ENCODE measurements at regions not wholly inside any gene's neighbourhood (a gene's known extent, or its start where the extent isn't known, plus 50 kb on each side); places are given as distances from the start of the nearest gene placed in this dataset.

DNA sequence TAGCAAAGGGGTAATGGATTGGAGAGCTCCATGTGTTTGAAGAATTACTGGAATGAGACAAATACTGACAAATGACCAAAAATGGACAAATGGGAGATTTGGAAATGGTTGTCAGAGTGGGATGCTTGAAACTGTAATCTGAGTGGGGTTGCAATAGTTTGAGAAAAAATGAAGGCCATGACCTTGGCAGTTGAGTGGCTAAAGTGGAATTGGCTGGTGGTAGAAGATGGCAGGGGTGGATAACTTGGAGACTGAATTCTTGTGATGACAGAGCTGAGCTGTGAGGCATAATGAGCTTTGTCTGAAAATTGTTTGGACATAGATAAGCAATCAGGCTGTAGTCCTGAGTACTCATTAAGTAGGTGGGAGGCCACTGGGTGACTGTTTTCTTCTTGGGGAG, 222.5 kb upstream of the PRICKLE1 start:
- no peak overlapping the region for H3K27ac ChIP-seq (ENCODE audit: low read length)
- H3K4me3 ChIP-seq (ENCODE audit: low read length): no peak overlapping the region
- H3K27me3 ChIP-seq (ENCODE audit: control insufficient read depth, insufficient read depth, low read length): no peaks in the 10 kb centered on the region; the same call in 1 of the 2 replicates
- no peaks in the 10 kb centered on the region for H3K4me1 ChIP-seq (ENCODE audit: control insufficient read depth, insufficient read depth, low read length)
- H3K36me3 ChIP-seq (ENCODE audit: control insufficient read depth, insufficient read depth, low read length): no peaks in the 10 kb centered on the region
- no peaks in the 10 kb centered on the region for H3K9me3 ChIP-seq (ENCODE audit: control insufficient read depth, insufficient read depth, low read length)
- DNase-seq (ENCODE audit: low read depth, low spot score): no peak

DNA sequence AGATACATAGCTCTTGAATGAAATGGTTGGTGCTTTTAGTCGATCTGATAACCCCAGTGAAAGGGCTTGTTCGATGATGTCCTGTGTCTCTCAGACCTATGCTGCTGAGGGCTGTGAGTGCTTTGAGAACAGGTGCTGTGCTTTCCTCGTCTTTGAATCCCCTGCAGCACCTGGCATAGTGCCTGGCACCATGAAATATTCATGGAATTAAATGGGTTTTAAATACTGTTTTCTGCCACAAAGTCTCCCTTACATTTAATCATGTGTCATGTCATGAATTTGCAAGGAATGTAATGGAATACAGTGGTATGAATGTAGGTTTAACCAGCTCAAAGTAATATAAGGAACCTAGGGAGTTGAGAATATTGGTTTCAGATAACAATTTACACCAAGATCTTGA, 220.5 kb upstream of the PRICKLE1 start:
- no peaks in the 10 kb centered on the region; the same call in 1 of the 2 replicates for H3K27me3 ChIP-seq (ENCODE audit: control insufficient read depth, insufficient read depth, low read length)
- WGBS (ENCODE audit: insufficient coverage, insufficient read length): no CpG with 5 or more reads among the region's 3 CpGs
- DNase-seq (ENCODE audit: low read depth, low spot score): no peak

DNA sequence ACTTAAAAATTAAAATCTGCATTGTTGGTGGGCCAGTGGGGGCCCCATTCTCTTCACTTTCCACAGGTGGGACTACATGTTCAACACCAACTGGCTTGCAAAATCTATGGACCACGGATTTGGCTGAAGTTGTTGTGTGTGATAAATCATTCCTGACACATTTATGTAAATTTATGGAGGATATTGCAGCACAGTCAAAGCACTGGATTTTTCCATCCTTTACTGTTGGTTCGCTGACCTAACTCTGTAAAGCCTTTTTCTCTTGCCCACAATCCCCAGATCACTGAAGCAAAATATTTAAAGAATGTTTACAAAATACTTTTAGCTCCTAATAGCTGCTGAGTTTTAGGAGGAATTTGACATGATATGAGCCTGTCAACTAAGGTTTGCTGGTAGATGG, 219.7 kb upstream of the PRICKLE1 start:
- no peaks in the 10 kb centered on the region; the same call in 1 of the 2 replicates for H3K27me3 ChIP-seq (ENCODE audit: control insufficient read depth, insufficient read depth, low read length)
- no peaks in the 10 kb centered on the region for H3K4me1 ChIP-seq (ENCODE audit: control insufficient read depth, insufficient read depth, low read length)
- no peak overlapping the region for H3K27ac ChIP-seq (ENCODE audit: low read length)
- no CpG with 5 or more reads among the region's 2 CpGs for WGBS (ENCODE audit: insufficient coverage, insufficient read length)
- no peaks in the 10 kb centered on the region for H3K36me3 ChIP-seq (ENCODE audit: control insufficient read depth, insufficient read depth, low read length)
- no peak for DNase-seq (ENCODE audit: low read depth, low spot score)
- H3K9me3 ChIP-seq (ENCODE audit: control insufficient read depth, insufficient read depth, low read length): no peaks in the 10 kb centered on the region
- H3K4me3 ChIP-seq (ENCODE audit: low read length): no peak overlapping the region

More for the DNA sequence above, 220.5 kb upstream of the PRICKLE1 start:
- Histone ChIP-seq H3K4me1 (ENCODE audit: control insufficient read depth, insufficient read depth, low read length) (no peaks in the 10 kb centered on the region), H3K36me3 (ENCODE audit: control insufficient read depth, insufficient read depth, low read length) (no peaks in the 10 kb centered on the region), H3K27ac (ENCODE audit: low read length) (no peak overlapping the region), H3K9me3 (ENCODE audit: control insufficient read depth, insufficient read depth, low read length) (no peaks in the 10 kb centered on the region), H3K4me3 (ENCODE audit: low read length) (no peak overlapping the region)

DNA sequence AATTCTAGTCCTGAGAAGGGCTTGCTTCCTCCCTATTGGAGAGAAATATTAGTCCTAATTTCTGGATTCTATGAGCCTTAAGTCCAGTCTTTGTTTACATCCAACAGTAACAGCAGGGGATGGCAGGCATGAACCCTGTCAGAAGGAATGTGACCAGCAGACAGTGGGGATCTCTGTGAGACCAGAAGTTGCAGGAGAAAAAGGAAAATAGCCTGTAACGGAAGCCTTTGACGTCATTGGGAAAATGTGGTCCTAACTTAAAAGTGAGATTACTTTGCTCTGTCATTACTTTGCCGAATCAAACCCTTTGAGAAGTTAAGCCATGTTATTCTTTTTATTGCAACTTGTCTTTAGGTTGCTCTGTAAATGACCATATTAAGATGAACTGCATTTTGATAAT, 218.2 kb upstream of the PRICKLE1 start:
- H3K4me3 ChIP-seq (ENCODE audit: low read length): no peak overlapping the region
- no peaks in the 10 kb centered on the region for H3K9me3 ChIP-seq (ENCODE audit: control insufficient read depth, insufficient read depth, low read length)
- no peak overlapping the region for H3K27ac ChIP-seq (ENCODE audit: low read length)
- no peaks in the 10 kb centered on the region for H3K27me3 ChIP-seq (ENCODE audit: control insufficient read depth, insufficient read depth, low read length)
- H3K36me3 ChIP-seq (ENCODE audit: control insufficient read depth, insufficient read depth, low read length): no peaks in the 10 kb centered on the region
- no peak for DNase-seq (ENCODE audit: low read depth, low spot score)
- H3K4me1 ChIP-seq (ENCODE audit: control insufficient read depth, insufficient read depth, low read length): 0 out of 2 replicates have a peak, but pooled peaks cover 2% of the 10 kb centered on the region
- WGBS (ENCODE audit: insufficient coverage, insufficient read length): no CpG with 5 or more reads among the region's 3 CpGs

DNA sequence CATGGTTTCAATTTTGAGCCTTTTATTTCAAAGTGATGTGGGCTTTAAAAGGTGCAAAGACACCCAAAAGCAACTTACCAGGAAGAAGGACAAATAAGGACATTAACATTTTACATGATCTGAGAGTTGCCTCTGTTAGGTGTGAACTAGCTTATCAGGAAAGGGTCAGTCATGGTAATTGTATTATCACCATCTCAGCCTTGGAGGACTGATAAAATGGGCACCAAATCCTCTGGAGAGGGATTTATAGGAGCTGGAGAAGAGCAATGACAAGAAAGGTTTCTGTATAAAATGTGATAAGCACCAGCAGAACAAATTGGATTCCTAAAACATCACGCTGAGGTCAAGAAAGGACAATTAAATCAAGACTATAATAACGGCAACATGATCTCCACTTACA, 217.7 kb upstream of the PRICKLE1 start:
- Histone ChIP-seq H3K27me3 (ENCODE audit: control insufficient read depth, insufficient read depth, low read length) (no peaks in the 10 kb centered on the region), H3K36me3 (ENCODE audit: control insufficient read depth, insufficient read depth, low read length) (no peaks in the 10 kb centered on the region), H3K27ac (ENCODE audit: low read length) (no peak overlapping the region), H3K4me1 (ENCODE audit: control insufficient read depth, insufficient read depth, low read length) (0 out of 2 replicates have a peak, but pooled peaks cover 2% of the 10 kb centered on the region), H3K9me3 (ENCODE audit: control insufficient read depth, insufficient read depth, low read length) (no peaks in the 10 kb centered on the region), H3K4me3 (ENCODE audit: low read length) (no peak overlapping the region)
- no CpG with 5 or more reads among the region's 2 CpGs for WGBS (ENCODE audit: insufficient coverage, insufficient read length)
- DNase-seq (ENCODE audit: low read depth, low spot score): no peak

DNA sequence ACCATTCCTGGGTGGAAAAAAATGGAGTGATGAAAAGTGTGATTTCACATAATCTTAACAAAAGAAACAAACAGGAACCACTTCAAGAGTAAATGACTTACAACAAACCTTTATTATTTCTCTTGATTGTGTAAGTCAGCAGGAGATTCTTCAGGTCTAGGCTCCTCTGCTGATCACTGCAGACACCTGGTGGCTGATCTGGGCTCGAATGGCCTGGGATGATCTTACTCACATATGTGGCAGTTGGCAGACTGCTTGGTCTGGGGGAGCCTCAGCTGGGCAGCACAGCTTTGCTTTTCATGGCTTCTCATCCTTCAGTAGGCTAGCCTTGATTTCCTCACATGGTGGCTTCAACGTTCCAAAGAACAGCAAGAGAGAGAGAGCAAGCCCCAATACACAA, 215.4 kb upstream of the PRICKLE1 start:
- Histone ChIP-seq H3K27ac (ENCODE audit: low read length) (no peak overlapping the region), H3K4me1 (ENCODE audit: control insufficient read depth, insufficient read depth, low read length) (0 out of 2 replicates have a peak, but pooled peaks cover 2% of the 10 kb centered on the region), H3K9me3 (ENCODE audit: control insufficient read depth, insufficient read depth, low read length) (no peaks in the 10 kb centered on the region), H3K36me3 (ENCODE audit: control insufficient read depth, insufficient read depth, low read length) (no peaks in the 10 kb centered on the region), H3K4me3 (ENCODE audit: low read length) (no peak overlapping the region), H3K27me3 (ENCODE audit: control insufficient read depth, insufficient read depth, low read length) (no peaks in the 10 kb centered on the region)
- WGBS (ENCODE audit: insufficient coverage, insufficient read length): no CpG with 5 or more reads among the region's 2 CpGs
- DNase-seq (ENCODE audit: low read depth, low spot score): no peak

DNA sequence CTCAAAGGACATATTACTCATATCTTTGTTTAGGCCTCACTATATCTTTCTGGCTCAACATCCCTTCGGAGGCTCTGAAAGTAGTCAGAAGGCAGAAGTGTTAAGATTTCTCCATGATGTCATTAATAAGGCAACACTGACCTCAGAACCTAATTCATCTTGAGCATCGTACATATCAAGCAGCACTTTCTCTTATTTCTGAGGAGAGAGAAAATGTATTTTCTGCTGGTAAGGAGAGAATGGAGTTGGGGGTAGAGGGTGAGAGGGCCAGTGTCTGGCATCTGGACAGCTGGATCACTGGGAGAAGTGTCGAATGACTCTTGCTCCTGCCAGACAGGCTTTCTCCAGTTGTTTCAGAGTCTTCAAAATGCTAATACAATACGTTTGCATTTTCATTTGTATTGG, 213.2 kb upstream of the PRICKLE1 start:
- Histone ChIP-seq H3K27ac (ENCODE audit: low read length) (no peak overlapping the region), H3K36me3 (ENCODE audit: control insufficient read depth, insufficient read depth, low read length) (no peaks in the 10 kb centered on the region), H3K4me1 (ENCODE audit: control insufficient read depth, insufficient read depth, low read length) (0 out of 2 replicates have a peak, but pooled peaks cover 2% of the 10 kb centered on the region), H3K27me3 (ENCODE audit: control insufficient read depth, insufficient read depth, low read length) (no peaks in the 10 kb centered on the region), H3K9me3 (ENCODE audit: control insufficient read depth, insufficient read depth, low read length) (no peaks in the 10 kb centered on the region), H3K4me3 (ENCODE audit: low read length) (no peak overlapping the region)
- no peak for DNase-seq (ENCODE audit: low read depth, low spot score)
- no CpG with 5 or more reads among the region's 4 CpGs for WGBS (ENCODE audit: insufficient coverage, insufficient read length)

DNA sequence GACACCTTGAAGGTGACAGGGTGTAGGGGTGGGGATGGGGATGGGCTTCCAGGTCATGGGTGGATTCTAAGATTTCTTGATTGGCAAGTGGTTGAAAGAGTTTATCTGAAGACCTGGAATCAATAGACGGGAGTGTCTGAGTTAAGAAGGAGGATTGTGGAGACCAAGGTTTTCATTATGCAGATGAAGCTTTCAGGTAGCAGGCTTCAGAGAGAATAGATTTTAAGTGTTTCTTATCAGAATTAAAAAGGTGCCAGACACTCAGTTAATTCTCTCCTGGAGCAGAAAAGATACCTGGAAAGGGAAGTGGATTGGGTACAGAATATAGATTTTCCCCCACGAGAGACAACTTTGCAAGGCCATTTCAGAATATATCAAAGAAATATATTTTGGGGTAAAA, 211.7 kb upstream of the PRICKLE1 start:
- H3K4me3 ChIP-seq (ENCODE audit: low read length): no peak overlapping the region
- H3K27me3 ChIP-seq (ENCODE audit: control insufficient read depth, insufficient read depth, low read length): no peaks in the 10 kb centered on the region
- DNase-seq (ENCODE audit: low read depth, low spot score): no peak
- no CpG with 5 or more reads among the region's 2 CpGs for WGBS (ENCODE audit: insufficient coverage, insufficient read length)
- no peaks in the 10 kb centered on the region for H3K9me3 ChIP-seq (ENCODE audit: control insufficient read depth, insufficient read depth, low read length)
- 0 out of 2 replicates have a peak, but pooled peaks cover 2% of the 10 kb centered on the region for H3K4me1 ChIP-seq (ENCODE audit: control insufficient read depth, insufficient read depth, low read length)
- no peaks in the 10 kb centered on the region for H3K36me3 ChIP-seq (ENCODE audit: control insufficient read depth, insufficient read depth, low read length)
- H3K27ac ChIP-seq (ENCODE audit: low read length): no peak overlapping the region

DNA sequence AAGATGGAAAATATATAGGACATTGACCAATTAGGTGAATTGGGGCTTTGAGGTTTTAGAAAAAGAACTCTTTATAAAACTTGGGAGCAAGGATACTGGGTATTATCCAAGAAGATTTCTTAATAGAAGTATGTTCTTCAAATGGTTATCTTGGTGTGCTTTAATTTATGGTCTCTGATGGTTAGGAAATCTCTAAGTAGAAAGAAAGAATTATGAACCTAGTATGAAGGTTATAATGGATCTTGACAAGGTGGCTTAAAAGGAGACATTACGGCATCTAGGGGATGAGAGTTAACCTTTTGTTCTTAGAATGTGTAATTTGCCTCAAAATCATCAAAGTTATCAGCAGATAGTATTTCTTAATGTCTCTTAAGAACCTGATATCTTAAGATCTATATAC, 210.4 kb upstream of the PRICKLE1 start:
- no peak overlapping the region for H3K27ac ChIP-seq (ENCODE audit: low read length)
- H3K4me3 ChIP-seq (ENCODE audit: low read length): no peak overlapping the region
- no peaks in the 10 kb centered on the region for H3K27me3 ChIP-seq (ENCODE audit: control insufficient read depth, insufficient read depth, low read length)
- no CpG with 5 or more reads among the region's 1 CpG for WGBS (ENCODE audit: insufficient coverage, insufficient read length)
- H3K4me1 ChIP-seq (ENCODE audit: control insufficient read depth, insufficient read depth, low read length): 0 out of 2 replicates have a peak, but pooled peaks cover 2% of the 10 kb centered on the region
- no peaks in the 10 kb centered on the region for H3K36me3 ChIP-seq (ENCODE audit: control insufficient read depth, insufficient read depth, low read length)
- H3K9me3 ChIP-seq (ENCODE audit: control insufficient read depth, insufficient read depth, low read length): no peaks in the 10 kb centered on the region
- DNase-seq (ENCODE audit: low read depth, low spot score): no peak

DNA sequence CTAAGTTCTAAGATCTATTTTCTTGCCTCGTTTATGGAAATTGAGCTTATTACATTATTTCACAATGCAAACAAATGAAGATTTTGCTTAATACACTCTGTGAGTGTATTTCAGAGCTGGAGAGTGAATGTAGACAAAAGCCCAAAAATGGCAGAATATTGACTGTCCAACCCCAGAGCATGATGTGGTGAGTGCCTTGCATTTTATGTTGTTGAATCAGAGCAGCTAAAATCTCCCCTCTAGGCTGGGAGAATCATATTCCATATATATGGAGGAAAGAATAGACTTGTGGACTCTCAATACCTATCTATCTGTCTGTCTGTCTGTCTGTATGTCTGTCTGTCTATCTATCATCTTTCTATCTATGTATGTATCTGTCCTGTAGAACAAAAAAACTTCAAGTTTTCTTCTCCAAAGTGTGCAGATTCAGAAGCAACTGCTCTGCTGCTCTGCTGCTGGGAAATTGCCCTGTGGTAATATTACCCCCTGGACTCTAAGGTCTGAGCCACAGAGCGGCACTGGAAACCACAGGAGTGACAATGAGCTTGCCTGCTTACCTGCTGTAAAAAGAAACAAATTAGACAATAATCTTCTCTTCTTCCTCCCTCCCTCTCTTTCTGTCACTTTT, 209.4 kb upstream of the PRICKLE1 start:
- Histone ChIP-seq H3K9me3 (ENCODE audit: control insufficient read depth, insufficient read depth, low read length) (no peaks in the 10 kb centered on the region), H3K4me3 (ENCODE audit: low read length) (no peak overlapping the region), H3K27ac (ENCODE audit: low read length) (no peak overlapping the region), H3K4me1 (ENCODE audit: control insufficient read depth, insufficient read depth, low read length) (0 out of 2 replicates have a peak, but pooled peaks cover 2% of the 10 kb centered on the region), H3K36me3 (ENCODE audit: control insufficient read depth, insufficient read depth, low read length) (no peaks in the 10 kb centered on the region), H3K27me3 (ENCODE audit: control insufficient read depth, insufficient read depth, low read length) (no peaks in the 10 kb centered on the region)
- no CpG with 5 or more reads among the region's 2 CpGs for WGBS (ENCODE audit: insufficient coverage, insufficient read length)
- DNase-seq (ENCODE audit: low read depth, low spot score): no peak

DNA sequence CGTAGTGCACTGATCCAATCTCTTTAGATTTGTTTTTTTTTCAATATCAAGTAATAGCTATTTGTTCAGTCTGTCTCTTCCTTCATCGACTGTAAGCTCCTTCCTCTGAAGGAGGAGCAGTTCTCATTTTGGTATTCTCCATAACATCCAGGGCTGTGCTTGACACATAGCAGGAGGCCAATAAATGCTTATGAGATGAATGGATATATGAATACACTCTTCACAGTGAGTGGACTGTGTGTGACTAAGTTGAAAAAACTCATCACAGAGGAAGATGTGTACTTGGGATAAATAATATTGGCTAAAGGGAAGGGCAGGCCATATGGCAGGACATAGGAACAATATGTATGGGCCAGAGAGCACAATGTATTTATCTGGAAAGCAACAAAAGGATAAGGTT, 205.3 kb upstream of the PRICKLE1 start:
- no peak for DNase-seq (ENCODE audit: low read depth, low spot score)
- H3K27me3 ChIP-seq (ENCODE audit: control insufficient read depth, insufficient read depth, low read length): no peaks in the 10 kb centered on the region
- H3K4me1 ChIP-seq (ENCODE audit: control insufficient read depth, insufficient read depth, low read length): no peaks in the 10 kb centered on the region
- H3K9me3 ChIP-seq (ENCODE audit: control insufficient read depth, insufficient read depth, low read length): no peaks in the 10 kb centered on the region
- no CpG with 5 or more reads among the region's 2 CpGs for WGBS (ENCODE audit: insufficient coverage, insufficient read length)
- no peaks in the 10 kb centered on the region for H3K36me3 ChIP-seq (ENCODE audit: control insufficient read depth, insufficient read depth, low read length)
- H3K4me3 ChIP-seq (ENCODE audit: low read length): no peak overlapping the region
- H3K27ac ChIP-seq (ENCODE audit: low read length): no peak overlapping the region
